ENCODE measurements at regions not wholly inside any gene's neighbourhood (a gene's known extent, or its start where the extent isn't known, plus 50 kb on each side); places are given as distances from the start of the nearest gene placed in this dataset.

- TF ChIP-seq POLR2AphosphoS2 (conservative IDR thresholded peaks at IDR 0.05; ENCODE audit: low read length) (no peak), POLR2A (IDR thresholded peaks at IDR 0.05; ENCODE audit: low read length) (no peak), BHLHE40 (IDR thresholded peaks at IDR 0.05; ENCODE audit: low read depth, low read length) (no peak), NPAS2 (CRISPR knock-in tag; IDR thresholded peaks at IDR 0.05; ENCODE audit: borderline replicate concordance) (no peak), HDAC2 (IDR thresholded peaks at IDR 0.05) (no peak)
These were observed 1098.9 kb upstream of the CHAC2 start for GRCh38 chr2:52668724-52669123.

Measured in A549 (cell line).